GM10248 (cell line): ENCODE measurements at regions not wholly inside any gene's neighbourhood (a gene's known extent, or its start where the extent isn't known, plus 50 kb on each side); places are given as distances from the start of the nearest gene placed in this dataset.

ENCODE experiments used
- CTCF ChIA-PET: fragments of 300-600 bp; sonication (Branson Sonifier 250); formaldehyde crosslinking; extraction: SDS; loops from one replicate; lab custom pipeline; 2021; ENCODE audit warnings: antibody characterized with exemption; lab: Yijun Ruan, JAX
- POLR2A ChIA-PET: fragments of 350-650 bp; sonication (Branson Sonifier 250); formaldehyde crosslinking; extraction: SDS; loops from one replicate; lab custom pipeline; 2020; ENCODE audit warnings: antibody characterized with exemption; lab: Yijun Ruan, JAX
- DNase-seq: peaks from one replicate; pipeline ENCODE4 v3.0.0; 2012; ENCODE audit errors: extremely low spot score
- TF ChIP-seq, protein P1 (sequence below): IDR thresholded peaks from 2 replicates; pipeline ENCODE4 v1.5.1; 2012; ENCODE audit warnings: mild to moderate bottlenecking, low read depth; ENCODE audit errors: extremely low read depth, missing control alignments, control extremely low read depth

GRCh38 chr2:12847694-12848575, 131.2 kb downstream of the TRIB2 start:
- ChIA-PET CTCF (interaction anchor here (1.5 kb wide), 1 partner anchor 14 kb away, joined by 3 read pairs; no protein-coding TSS in a partner anchor), POLR2A (no interaction called here)
- no peak for DNase-seq
- TF ChIP-seq, protein P1, sequence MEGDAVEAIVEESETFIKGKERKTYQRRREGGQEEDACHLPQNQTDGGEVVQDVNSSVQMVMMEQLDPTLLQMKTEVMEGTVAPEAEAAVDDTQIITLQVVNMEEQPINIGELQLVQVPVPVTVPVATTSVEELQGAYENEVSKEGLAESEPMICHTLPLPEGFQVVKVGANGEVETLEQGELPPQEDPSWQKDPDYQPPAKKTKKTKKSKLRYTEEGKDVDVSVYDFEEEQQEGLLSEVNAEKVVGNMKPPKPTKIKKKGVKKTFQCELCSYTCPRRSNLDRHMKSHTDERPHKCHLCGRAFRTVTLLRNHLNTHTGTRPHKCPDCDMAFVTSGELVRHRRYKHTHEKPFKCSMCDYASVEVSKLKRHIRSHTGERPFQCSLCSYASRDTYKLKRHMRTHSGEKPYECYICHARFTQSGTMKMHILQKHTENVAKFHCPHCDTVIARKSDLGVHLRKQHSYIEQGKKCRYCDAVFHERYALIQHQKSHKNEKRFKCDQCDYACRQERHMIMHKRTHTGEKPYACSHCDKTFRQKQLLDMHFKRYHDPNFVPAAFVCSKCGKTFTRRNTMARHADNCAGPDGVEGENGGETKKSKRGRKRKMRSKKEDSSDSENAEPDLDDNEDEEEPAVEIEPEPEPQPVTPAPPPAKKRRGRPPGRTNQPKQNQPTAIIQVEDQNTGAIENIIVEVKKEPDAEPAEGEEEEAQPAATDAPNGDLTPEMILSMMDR = no peak

DNA sequence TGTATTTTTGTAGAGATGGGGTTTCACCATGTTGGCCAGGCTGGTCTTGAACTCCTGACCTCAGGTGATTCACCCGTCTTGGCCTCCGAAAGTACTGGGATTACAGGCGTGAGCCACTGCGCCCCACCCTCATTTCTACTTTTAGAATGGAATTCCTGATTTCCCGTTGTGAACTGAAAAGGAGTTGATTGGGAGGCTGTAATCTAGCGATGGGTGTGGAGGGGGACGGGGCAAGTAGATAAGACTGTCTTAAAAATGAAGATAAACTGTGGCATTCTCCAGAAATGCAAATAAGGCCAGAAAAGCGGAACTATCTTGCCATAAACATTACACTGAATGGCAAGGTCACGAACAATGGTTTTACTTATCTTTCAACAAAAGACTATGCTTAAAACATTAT, 135.4 kb downstream of the TRIB2 start:
- TF ChIP-seq, protein P1 = no peak
- no peak for DNase-seq
- ChIA-PET POLR2A (no interaction called here), CTCF (no interaction called here)

DNA sequence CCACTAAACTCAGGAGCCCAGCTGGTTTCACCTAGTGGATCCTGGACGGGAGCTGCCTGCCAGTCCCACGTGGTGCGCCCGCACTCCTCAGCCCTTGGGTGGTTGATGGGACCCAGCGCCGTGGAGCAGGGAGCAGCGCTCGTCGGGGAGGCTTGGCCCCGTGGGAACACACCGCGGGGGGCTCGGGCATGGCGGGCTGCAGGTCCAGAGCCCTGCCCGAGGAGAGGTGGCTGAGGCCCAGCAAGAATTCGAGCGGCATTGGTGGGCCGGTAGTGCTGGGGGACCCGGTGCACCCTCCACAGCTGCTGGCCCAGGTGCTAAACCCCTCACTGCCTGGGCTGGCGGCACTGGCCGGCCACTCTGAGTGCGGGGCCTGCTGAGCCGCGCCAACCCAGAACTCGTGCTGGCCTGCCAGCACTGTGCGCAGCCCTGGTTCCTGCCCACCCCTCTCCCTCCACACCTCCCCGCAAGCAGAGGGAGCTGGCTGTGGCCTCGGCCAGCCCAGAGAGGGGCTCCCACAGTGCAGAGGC, 137.3 kb downstream of the TRIB2 start:
- ChIA-PET CTCF (interaction anchor here (1.5 kb wide), 1 partner anchor 16 kb away, joined by 4 read pairs; no protein-coding TSS in a partner anchor), POLR2A (no interaction called here)
- DNase-seq = no peak
- TF ChIP-seq, protein P1 = no peak

GRCh38 chr2:12855508-12855907, 138.8 kb downstream of the TRIB2 start:
- TF ChIP-seq, protein P1 = no peak
- CTCF ChIA-PET = no interaction called here
- DNase-seq = no peak
- POLR2A ChIA-PET = no interaction called here

DNA sequence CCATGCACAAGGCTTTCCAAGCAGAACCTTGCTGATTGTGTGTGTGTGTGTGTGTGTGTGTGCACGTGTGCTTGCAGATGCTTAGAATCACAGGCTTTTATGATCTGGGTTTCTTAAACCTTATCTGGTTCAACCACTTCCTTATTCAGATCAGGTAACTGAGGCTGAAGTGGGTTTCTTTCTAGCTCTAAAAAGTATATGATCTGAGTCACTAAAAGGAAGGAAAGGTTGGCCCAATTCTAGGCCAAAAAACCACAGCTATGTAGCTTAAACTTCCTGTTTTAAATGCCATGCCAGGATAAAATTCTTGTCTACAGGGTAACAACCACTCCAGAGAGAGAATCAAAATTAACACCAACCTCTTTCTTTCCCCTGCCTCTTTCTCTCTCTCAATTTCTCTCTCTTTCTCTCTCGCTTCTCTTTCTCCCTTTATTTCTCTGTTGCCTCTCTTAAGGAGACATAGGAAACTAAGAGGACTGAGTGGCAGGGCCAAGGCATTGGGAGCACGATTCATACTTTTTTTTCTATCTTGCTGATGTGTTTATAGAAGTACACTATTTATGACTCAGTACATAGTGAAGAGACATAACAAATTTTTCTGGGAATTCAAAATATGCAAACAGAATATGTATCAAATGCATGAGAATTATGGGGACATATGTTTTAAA, 140.3 kb downstream of the TRIB2 start:
- TF ChIP-seq, protein P1 = no peak
- ChIA-PET POLR2A (no interaction called here), CTCF (no interaction called here)
- no peak for DNase-seq

- POLR2A ChIA-PET = no interaction called here
- CTCF ChIA-PET = no interaction called here
- TF ChIP-seq, protein P1 = no peak
- DNase-seq = no peak
Measured at GRCh38 chr2:12857891-12858290, 141.2 kb downstream of the TRIB2 start.
